Activated CD4-positive, alpha-beta T cell treated with anti-CD3 and anti-CD28 coated beads, Interleukin-2, amount 50 U/mL, for 4 hours (primary cell): ENCODE measurements at regions not wholly inside any gene's neighbourhood (a gene's known extent, or its start where the extent isn't known, plus 50 kb on each side); places are given as distances from the start of the nearest gene placed in this dataset.

Source experiments
- DNase-seq, 2 experiments: peaks; one replicate each; pipeline ENCODE4 v3.0.0-alpha.2; 2020

- DNase-seq: no peak
These were observed 147.6 kb upstream of the C1orf174 start for GRCh38 chr1:4047666-4048065.

DNA sequence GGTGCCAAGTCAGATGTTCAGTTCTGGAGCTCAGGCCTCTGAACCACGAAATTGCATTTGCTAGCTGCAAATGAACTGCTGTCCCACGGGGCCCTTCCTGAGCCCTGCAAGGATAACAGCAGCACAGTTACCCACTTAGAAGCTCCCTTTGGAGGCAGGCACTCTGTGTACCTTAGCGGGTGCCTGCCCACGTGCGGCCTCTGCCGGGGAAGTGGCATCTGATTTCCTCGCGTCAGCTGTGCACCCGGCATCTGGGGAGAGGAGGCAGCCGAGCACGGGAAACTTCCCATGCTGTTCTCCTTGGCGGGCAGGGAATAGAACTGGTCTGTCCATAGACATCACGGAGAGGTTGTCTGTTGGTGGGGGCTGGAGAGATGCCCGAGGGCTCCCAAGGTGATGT, 148.0 kb upstream of the C1orf174 start:
- no peak for DNase-seq

GRCh38 chr1:4048921-4049320, 148.8 kb upstream of the C1orf174 start:
- no peak for DNase-seq

- DNase-seq: no peak
These were observed 150.9 kb upstream of the C1orf174 start for GRCh38 chr1:4050998-4051397.

- no peak for DNase-seq
These were observed 152.6 kb upstream of the C1orf174 start for GRCh38 chr1:4052657-4053056.

GRCh38 chr1:4053160-4053748, 153.2 kb upstream of the C1orf174 start:
- DNase-seq: no peak

DNA sequence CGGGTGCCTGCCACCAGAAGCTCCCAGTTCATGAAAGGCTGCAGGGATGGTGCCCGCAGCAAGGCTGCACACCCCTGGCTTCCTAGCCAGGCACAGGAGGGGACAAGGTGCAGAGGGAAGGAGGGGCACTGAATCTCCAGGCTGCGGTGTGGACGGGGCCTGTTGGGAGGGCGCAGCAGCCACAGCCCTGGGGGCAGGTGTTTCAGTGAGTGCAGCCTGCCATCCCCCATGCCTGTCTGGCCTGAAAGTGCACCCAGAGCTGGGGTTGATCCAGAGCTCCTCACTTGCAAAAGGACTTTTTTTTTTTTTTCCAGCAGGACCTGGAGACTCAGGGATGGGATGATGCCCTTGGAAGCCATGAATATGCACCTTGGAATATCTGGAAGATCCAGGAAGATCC, 153.7 kb upstream of the C1orf174 start:
- no peak for DNase-seq

DNA sequence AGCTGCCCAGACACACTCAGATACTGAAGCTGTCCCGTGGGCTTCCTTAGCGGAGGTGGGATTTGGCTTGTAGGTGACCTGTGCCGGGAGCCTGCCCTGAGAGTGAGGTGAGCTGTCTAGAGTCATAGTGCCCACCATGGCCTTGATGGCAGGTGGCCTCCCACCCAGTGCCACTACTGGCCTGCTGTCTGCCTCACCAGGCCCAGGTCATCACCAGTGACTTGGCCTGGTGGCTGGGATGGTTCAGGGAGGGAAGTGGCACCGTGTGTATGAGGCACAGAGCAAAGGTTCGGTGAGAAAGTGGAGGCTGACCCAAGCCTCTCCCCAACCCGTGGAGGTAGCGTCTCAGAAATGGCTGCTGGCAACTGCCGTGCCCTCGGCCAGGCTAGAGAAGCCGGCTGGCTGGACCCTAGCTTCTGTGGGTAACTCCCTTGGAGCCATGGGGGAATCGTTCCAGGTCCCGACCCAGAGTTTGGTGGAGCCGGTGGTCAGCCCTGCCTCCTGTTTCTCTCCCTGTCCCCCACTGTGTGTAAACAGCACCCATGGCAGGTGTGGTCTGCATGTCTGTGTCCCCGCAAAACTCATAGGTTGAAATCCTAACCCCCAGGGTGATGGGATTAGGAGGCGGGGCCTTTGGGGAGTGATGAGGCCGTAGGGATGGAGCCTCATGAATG, 155.4 kb upstream of the C1orf174 start:
- no peak for DNase-seq

DNA sequence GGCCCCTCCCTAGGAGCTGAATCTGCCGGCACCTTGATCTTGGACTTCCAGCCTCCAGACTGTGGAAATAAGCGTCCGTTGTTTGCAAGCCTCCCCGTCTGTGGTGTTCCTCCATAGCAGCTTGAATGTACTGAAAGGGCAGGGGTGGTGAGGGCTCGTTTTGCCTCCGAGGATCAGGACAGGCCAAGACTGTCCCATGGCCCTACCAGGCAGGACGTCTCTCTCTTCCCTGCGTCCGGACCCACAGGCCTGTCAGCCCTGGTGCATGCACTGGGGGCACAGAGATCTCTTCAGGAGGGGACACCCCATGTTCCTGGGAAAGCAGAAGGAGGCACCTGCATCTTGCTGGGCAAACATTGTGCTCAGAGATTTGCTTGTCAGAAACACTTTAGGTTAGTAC, 156.3 kb upstream of the C1orf174 start:
- DNase-seq: no peak

GRCh38 chr1:4056989-4057388, 156.9 kb upstream of the C1orf174 start:
- DNase-seq: no peak

- DNase-seq: no peak
These were observed 157.5 kb upstream of the C1orf174 start for GRCh38 chr1:4057603-4058002.

GRCh38 chr1:4058122-4058521, 158.1 kb upstream of the C1orf174 start:
- no peak for DNase-seq

GRCh38 chr1:4058706-4059105, 158.6 kb upstream of the C1orf174 start:
- no peak for DNase-seq

- DNase-seq: no peak
These were observed 159.2 kb upstream of the C1orf174 start for GRCh38 chr1:4059270-4059669.

DNA sequence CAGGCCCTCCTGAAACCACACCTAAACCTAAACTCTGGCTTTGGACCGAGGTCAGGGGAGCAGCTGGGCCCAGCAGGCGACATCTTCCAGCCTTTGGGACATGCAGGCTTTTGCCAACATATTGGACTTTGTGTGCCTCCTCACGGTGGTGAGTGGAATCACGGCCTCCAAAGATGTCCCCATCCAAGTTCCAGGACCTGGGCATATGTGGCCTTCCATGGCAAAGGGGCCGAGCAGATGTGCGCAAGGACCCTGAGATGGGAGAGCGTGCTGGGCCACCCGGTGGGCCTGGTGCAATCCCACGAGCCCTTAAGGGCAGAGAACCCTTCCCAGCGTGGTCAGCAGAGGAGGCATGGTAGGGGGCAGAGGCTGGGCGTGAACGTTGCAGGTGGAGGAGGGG, 160.8 kb upstream of the C1orf174 start:
- DNase-seq: no peak

DNA sequence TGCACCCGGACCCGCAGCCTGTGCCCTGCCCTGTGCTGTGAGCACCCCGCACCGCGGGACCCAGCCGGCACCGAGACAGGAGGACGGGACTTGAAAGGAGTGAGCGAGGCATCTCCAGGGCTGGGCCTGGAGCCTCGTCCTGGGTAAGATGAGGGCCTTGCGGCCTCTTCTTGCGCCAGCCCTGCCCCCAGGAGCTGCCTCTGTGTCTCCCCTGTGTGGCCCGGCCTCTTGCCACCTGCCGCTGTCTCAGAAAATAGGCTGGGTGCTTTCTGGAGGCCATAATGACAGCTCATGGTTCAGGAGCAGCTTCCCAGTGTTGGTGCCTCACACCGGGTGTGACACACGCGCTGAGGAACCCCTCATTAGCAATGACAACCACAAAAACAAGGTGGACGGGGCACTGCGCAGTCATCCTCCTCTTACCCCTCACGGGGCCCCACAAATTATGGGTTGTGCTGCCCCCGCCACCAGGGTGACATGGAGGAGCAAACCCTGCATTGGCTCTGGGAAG, 161.5 kb upstream of the C1orf174 start:
- no peak for DNase-seq

DNA sequence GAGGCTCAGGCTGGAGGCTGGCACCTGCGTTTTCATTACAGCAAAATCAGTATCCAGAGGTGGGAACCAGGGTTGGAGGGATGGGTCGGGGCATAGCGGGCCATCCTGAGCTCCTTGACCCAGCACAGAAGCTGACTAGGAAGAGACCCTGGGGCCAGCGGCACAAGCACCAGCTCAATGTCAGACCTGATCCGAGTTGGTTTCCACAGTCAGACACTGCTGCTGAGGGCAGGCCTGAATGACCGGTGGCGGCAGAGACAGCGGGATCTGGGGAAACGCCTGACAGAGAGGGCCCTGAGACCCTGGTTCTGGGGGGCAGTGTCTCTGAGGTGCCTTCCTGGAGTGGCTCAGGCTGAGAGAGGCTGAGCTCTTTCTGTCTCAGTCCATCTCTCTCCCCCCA, 162.0 kb upstream of the C1orf174 start:
- DNase-seq: no peak

DNA sequence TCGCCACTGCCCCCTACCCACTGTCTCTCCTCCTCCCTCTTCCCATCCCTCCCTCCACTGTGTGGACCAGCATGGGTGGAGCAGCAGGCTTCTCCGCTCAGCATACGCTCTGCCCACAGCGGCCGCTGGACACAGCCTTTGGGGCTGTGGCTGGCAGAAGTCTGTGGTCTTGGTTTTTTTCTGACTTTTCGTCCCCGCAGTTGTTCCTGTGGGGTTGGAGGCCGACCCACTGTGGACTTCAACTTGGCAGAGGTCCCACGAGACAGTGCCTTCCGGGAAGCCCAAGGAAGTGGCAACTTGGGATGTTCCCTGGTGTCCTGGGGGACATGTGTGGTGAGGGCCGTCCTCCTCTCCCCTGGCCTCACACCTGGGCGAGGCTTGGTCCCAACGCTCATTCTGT, 162.5 kb upstream of the C1orf174 start:
- no peak for DNase-seq

- no peak for DNase-seq
These were observed 162.9 kb upstream of the C1orf174 start for GRCh38 chr1:4062992-4063391.

- no peak for DNase-seq
These were observed 163.4 kb upstream of the C1orf174 start for GRCh38 chr1:4063516-4063915.

DNA sequence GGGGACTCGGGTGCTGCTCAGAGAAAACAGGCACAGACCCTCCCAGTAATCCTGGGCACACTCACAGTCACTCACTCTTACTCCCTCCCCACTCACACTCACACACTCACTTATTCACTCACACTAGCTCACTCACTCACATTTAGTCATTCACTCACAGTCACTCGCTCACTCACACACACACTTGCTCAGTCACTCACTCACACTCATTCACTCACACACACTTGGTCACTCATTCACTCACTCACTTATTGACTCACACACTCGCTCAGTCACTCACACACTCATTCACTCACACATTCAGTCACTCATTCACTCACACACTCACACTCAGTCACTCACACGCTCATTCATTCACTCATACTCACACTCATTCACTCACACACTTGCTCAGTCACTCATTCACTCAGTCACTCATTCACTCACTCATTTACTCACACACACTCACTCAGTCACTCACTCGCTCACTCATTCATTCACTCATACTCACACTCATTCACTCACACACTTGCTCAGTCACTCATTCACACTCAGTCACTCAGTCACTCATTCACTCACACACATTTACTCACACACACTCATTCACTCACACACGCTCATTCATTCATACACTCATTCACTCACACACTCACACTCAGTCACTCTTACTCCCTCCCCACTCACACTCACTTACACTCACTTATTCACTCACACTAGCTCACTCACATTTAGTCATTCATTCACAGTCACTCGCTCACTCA, 164.2 kb upstream of the C1orf174 start:
- DNase-seq: no peak

DNA sequence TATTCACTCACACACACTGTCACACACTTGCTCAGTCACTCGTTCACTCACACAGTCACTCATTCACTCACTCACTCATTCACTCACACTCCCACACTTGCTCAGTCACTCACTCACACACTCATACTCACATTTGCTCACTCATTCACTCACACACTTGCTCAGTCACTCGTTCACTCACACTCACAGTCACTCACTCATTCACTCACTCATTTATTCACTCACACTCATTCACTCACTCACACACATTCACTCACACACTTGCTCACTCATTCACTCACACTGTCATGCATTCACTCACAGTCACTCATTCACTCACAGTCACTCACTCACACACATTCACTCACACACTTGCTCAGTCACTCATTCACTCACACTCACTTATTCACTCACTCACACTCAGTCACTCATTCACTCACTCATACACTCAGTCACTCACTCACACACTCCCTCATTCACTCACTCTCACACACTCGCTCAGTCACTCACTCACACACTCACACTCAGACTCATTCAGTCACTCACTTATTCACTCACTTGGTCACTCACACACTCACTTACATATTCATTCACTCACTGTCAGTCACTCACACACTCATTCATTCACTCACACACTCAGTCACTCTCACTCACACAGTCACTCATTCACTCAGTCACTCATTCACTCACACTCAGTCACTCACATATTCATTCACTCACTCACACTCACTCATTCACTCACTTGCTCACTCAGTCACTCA, 167.0 kb upstream of the C1orf174 start:
- no peak for DNase-seq

GRCh38 chr1:4068076-4068475, 168.0 kb upstream of the C1orf174 start:
- no peak for DNase-seq
